Psoas muscle (tissue), 7 donors: ENCODE measurements at regions not wholly inside any gene's neighbourhood (a gene's known extent, or its start where the extent isn't known, plus 50 kb on each side); places are given as distances from the start of the nearest gene placed in this dataset.
A peak's percentile ranks its signal among the peaks of the same experiment; 100 is the strongest.
"Not testable (repeated sequence)": the region's sequence is repeated elsewhere in the genome, so short reads cannot be mapped to it uniquely, and the experiment has no call there.

Experiments used
- ATAC-seq, 4 donors: fragments of 200-7000 bp; cut with Tn5 transposase; one replicate each; pipeline ENCODE4 v1.9.1; 2020; ENCODE audit warnings: moderate library complexity in 3 of 4, mild to moderate bottlenecking in 2 of 4
- DNase-seq, 2 donors: peaks; one replicate each; pipeline ENCODE4 v3.0.0-alpha.2; 2020
- H3K27ac ChIP-seq: fragments of 200-600 bp; one replicate; pipeline ENCODE4 v1.8.0; 2022
- H3K27me3 ChIP-seq, 3 donors: fragments of 200-600 bp in 1 of 3; one replicate each; pipeline versions ENCODE4 v1.6.1 to v1.8.0; 2013 to 2022; ENCODE audit warnings: low read length in 2 of 3, mild to moderate bottlenecking in 2 of 3, moderate library complexity in 1 of 3; ENCODE audit not compliant: insufficient read depth in 3 of 3
- H3K36me3 ChIP-seq, 2 donors: fragments of 200-600 bp in 1 of 2; one replicate each; pipeline versions ENCODE4 v1.6.1 to v1.8.0; 2013 to 2022; ENCODE audit warnings: low read depth in 1 of 2, mild to moderate bottlenecking in 1 of 2, moderate library complexity in 1 of 2; ENCODE audit not compliant: insufficient read depth in 1 of 2
- H3K4me1 ChIP-seq: fragments of 200-600 bp; one replicate; pipeline ENCODE4 v1.8.0; 2022
- H3K4me3 ChIP-seq: fragments of 200-600 bp; one replicate; pipeline ENCODE4 v1.8.0; 2022; ENCODE audit warnings: mild to moderate bottlenecking
- H3K9me3 ChIP-seq: fragments of 200-600 bp; one replicate; pipeline ENCODE4 v1.8.0; 2022
- CTCF ChIP-seq: fragments of 200-600 bp; IDR thresholded peaks from one replicate; pipeline ENCODE4 v1.8.0; 2022; ENCODE audit warnings: antibody characterized with exemption
- WGBS, 3 donors: extraction: QIAGEN DNeasy Blood & Tissue Kit; methylation state at CpG; one replicate each; pipeline versions ENCODE4 v1.1.6 to v1.1.7; 2013; 5-methylcytosine and 5-hydroxymethylcytosine counted together
- intact Hi-C, 2 donors: fragments of 100-400 bp; cut with DNase I; formaldehyde crosslinking; loops; one replicate each; pipeline versions ENCODE4 v1.11.0 to v1.14.2; 2022
- donor health status: healthy with polysubstance abuse.
- donor health status: DM: no; HTN: no; CAD: no; lungs with moderate emphysema.
- donor health status: Bipolar disorder and iron deficiency.
- donor health status: healthy.
- donor health status: DM: yes; HTN: yes; CAD: no.
- donor health status: DM: no; HTN: no; CAD: no.
- donor health status: DM: yes; HTN: yes; CAD: no.

GRCh38 chr6:112415366-112415765, 68.2 kb downstream of the RFPL4B start:
- 46 to 49% (median 47%) methylated on average over 2 of the region's 2 CpGs for WGBS, 3 donors
- Histone ChIP-seq H3K36me3 (no peaks in the 10 kb centered on the region), H3K27me3 (no peaks in the 10 kb centered on the region), H3K4me3 (no peak overlapping the region), H3K9me3 (peaks cover 6% of the 10 kb centered on the region), H3K4me1 (no peaks in the 10 kb centered on the region), H3K27ac (no peak overlapping the region)
- no peak for DNase-seq
- ATAC-seq: no peak
- TF ChIP-seq CTCF: no peak
- intact Hi-C loops: no loop called here

GRCh38 chr6:112416866-112417265, 69.7 kb downstream of the RFPL4B start:
- Histone ChIP-seq H3K27me3 (no peaks in the 10 kb centered on the region), H3K36me3 (no peaks in the 10 kb centered on the region), H3K27ac (no peak overlapping the region), H3K4me1 (no peaks in the 10 kb centered on the region), H3K9me3 (peaks cover 6% of the 10 kb centered on the region), H3K4me3 (no peak overlapping the region)
- intact Hi-C loops: no loop called here
- no peak for ATAC-seq
- DNase-seq: peak in 1 of 2 donors; percentile 20
- WGBS, 3 donors: 57 to 60% (median 60%) methylated on average over 4 of the region's 4 CpGs
- no peak for TF ChIP-seq CTCF

GRCh38 chr6:112427011-112427410, 79.9 kb downstream of the RFPL4B start:
- H3K27me3 ChIP-seq, H3K36me3 ChIP-seq, H3K4me1 ChIP-seq, ATAC-seq, intact Hi-C loops, H3K27ac ChIP-seq, DNase-seq, H3K9me3 ChIP-seq, H3K4me3 ChIP-seq: not testable (repeated sequence)
- 95 to 98% (median 96%) methylated on average over 4 of the region's 4 CpGs for WGBS, 3 donors

GRCh38 chr6:112427499-112427898, 80.4 kb downstream of the RFPL4B start:
- Histone ChIP-seq H3K4me1 (no peaks in the 10 kb centered on the region), H3K4me3 (no peak overlapping the region), H3K36me3 (no peaks in the 10 kb centered on the region), H3K27me3 (no peaks in the 10 kb centered on the region), H3K27ac (no peak overlapping the region), H3K9me3 (no peaks in the 10 kb centered on the region)
- intact Hi-C loops: no loop called here
- no peak for DNase-seq
- TF ChIP-seq CTCF: no peak
- no peak for ATAC-seq

- TF ChIP-seq CTCF: no peak
- Histone ChIP-seq H3K4me3 (no peak overlapping the region), H3K9me3 (no peaks in the 10 kb centered on the region), H3K4me1 (no peaks in the 10 kb centered on the region), H3K27ac (no peak overlapping the region), H3K36me3 (no peaks in the 10 kb centered on the region), H3K27me3 (no peaks in the 10 kb centered on the region)
- no peak for ATAC-seq
- 63 to 79% (median 77%) methylated on average over 2 of the region's 2 CpGs for WGBS, 3 donors
- intact Hi-C loops: no loop called here
- no peak for DNase-seq
Observed at GRCh38 chr6:112428477-112428876, 81.3 kb downstream of the RFPL4B start.
